Left ventricle myocardium inferior (tissue), 1 donor: ENCODE measurements at regions not wholly inside any gene's neighbourhood (a gene's known extent, or its start where the extent isn't known, plus 50 kb on each side); places are given as distances from the start of the nearest gene placed in this dataset.
"Not testable (repeated sequence)": the region's sequence is repeated elsewhere in the genome, so short reads cannot be mapped to it uniquely, and the experiment has no call there.

ENCODE experiments used
- DNase-seq: peaks from one replicate; pipeline ENCODE4 v3.0.0-alpha.2; 2020
- H3K27ac ChIP-seq: fragments of 200-600 bp; replicated peaks from 2 replicates; pipeline ENCODE4 v1.8.0; 2021
- H3K27me3 ChIP-seq: fragments of 200-600 bp; 2 replicates; pipeline ENCODE4 v1.8.0; 2021; ENCODE audit warnings: low read depth
- H3K36me3 ChIP-seq: fragments of 200-600 bp; 2 replicates; pipeline ENCODE4 v1.8.0; 2021
- H3K4me1 ChIP-seq: fragments of 200-600 bp; 2 replicates; pipeline ENCODE4 v1.8.0; 2021
- H3K4me3 ChIP-seq: fragments of 200-600 bp; 2 replicates; pipeline ENCODE4 v1.8.0; 2021; ENCODE audit warnings: mild to moderate bottlenecking, moderate library complexity
- H3K9me3 ChIP-seq: fragments of 200-600 bp; replicated peaks from 2 replicates; pipeline ENCODE4 v1.8.0; 2021
- intact Hi-C: fragments of 100-400 bp; cut with micrococcal nuclease; formaldehyde crosslinking; loops from one replicate; pipeline ENCODE4 v1.11.0; 2022
- donor health status: DM: no; HTN: yes; CAD: no; lungs with severe emphysema.

DNA sequence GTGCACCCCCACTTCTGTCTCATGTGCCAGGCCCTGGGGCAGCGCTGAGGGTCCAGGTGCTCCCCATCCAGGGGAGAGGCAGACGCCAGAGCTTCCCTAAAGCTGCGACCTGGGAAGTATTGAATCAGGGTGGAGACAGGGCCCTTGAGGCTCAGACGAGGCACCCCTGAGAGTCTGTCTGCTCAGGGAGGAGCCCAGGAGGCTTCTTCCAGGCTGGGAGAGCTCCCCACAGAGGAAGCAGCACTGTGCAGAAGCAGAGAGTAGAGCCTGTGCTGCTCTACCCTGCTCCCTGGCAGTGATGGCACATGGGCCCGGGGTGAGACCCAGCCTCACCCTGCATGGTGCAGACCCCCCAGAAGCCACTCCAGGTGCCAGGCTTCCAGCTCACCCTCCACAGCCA lies 116.3 kb upstream of the MTLN start:
- H3K27me3 ChIP-seq, H3K4me1 ChIP-seq, H3K4me3 ChIP-seq, H3K9me3 ChIP-seq, intact Hi-C loops, H3K27ac ChIP-seq, H3K36me3 ChIP-seq, DNase-seq: not testable (repeated sequence)

DNA sequence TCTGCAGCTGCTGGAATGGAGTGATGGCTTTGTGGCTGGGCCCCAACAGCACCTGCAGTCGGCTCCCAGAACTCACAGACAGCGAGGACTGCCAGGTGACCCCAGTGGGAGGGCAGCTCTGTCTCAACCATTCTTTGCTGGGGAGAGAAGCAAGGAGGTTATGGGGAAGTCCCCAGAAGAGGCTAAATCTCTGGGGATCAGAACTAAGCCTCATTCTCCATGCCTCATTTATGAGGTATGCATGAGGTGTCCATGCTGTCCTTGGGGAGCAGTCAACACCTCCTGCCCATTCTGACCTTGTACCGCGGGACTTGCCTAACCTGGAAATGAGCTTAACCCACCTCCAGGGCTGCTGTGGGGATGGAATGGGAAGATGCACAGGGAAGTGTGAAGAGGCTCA lies 111.5 kb upstream of the MTLN start:
- H3K27me3 ChIP-seq, H3K36me3 ChIP-seq, H3K9me3 ChIP-seq, H3K4me1 ChIP-seq, intact Hi-C loops, H3K4me3 ChIP-seq, H3K27ac ChIP-seq, DNase-seq: not testable (repeated sequence)

DNA sequence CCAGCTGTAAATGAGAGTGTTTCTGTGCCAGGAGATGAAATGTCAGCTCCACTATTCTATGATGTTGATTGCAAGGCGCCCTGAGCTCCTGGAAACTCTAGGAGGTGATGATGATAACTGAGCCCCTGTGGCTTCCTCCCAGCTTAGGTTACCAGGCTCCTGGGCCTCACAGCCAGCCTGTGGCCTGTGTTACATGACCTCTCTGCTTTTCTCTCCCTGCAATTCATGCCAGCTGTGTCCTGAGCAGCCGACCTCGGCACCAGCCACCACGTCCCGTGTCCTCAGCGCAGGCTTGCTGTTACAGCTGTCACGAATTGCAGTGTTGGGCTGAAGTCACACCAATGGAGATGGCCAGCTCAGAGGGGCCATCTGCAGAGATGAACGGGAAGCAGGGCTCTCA lies 110.2 kb upstream of the MTLN start:
- H3K27ac ChIP-seq, H3K36me3 ChIP-seq, intact Hi-C loops, H3K9me3 ChIP-seq, H3K4me3 ChIP-seq, H3K27me3 ChIP-seq, DNase-seq, H3K4me1 ChIP-seq: not testable (repeated sequence)

DNA sequence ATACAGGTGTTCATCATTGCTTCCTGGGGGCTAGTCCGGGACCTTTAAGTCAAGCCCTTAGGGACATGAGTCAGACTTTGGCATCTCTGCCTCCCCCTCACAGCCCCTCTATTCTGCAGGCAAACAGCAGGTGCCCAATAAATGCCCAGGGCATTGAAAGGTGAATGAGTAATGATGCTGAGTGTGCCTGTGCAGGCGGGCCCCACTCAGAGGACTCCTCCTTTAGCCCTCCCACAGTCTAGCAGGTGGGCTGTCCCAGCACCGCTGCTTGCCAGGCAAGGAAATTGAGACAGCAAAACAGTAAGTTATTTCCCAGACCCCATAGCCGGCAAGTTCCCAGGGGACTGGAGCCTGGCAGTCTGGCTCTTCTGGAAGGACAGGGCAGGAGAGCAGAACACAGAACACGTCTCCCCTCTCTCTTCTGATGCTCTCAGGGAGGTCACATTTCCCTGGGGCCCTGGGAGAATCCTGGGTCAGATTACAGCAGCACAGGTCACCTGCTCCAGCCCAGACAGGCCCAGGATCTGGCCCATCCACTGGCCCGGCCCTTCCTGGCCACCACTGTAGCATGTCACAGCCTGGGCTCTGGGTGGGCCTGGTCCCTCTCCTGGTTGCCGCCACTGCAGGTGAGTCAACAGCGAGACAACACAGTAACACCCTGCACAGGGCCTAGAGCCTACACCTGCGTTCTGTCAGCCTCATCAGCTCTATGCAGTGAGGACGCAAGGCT lies 108.7 kb upstream of the MTLN start:
- H3K9me3 ChIP-seq, H3K27me3 ChIP-seq, H3K27ac ChIP-seq, H3K4me3 ChIP-seq, H3K4me1 ChIP-seq, H3K36me3 ChIP-seq, intact Hi-C loops, DNase-seq: not testable (repeated sequence)

GRCh38 chr2:110318898-110319297 lies 106.6 kb upstream of the MTLN start:
- DNase-seq, H3K9me3 ChIP-seq, H3K27ac ChIP-seq, H3K4me1 ChIP-seq, H3K36me3 ChIP-seq, intact Hi-C loops, H3K4me3 ChIP-seq, H3K27me3 ChIP-seq: not testable (repeated sequence)

GRCh38 chr2:110317377-110317776 lies 105.0 kb upstream of the MTLN start:
- DNase-seq, H3K27me3 ChIP-seq, H3K9me3 ChIP-seq, H3K36me3 ChIP-seq, H3K4me3 ChIP-seq, H3K4me1 ChIP-seq, H3K27ac ChIP-seq, intact Hi-C loops: not testable (repeated sequence)

GRCh38 chr2:110316051-110316865 lies 103.9 kb upstream of the MTLN start:
- H3K4me1 ChIP-seq, H3K27me3 ChIP-seq, H3K9me3 ChIP-seq, intact Hi-C loops, H3K36me3 ChIP-seq, DNase-seq, H3K27ac ChIP-seq, H3K4me3 ChIP-seq: not testable (repeated sequence)

- DNase-seq, intact Hi-C loops, H3K27me3 ChIP-seq, H3K4me1 ChIP-seq, H3K9me3 ChIP-seq, H3K36me3 ChIP-seq, H3K27ac ChIP-seq, H3K4me3 ChIP-seq: not testable (repeated sequence)
Measured at GRCh38 chr2:110315054-110315820, 102.9 kb upstream of the MTLN start.

DNA sequence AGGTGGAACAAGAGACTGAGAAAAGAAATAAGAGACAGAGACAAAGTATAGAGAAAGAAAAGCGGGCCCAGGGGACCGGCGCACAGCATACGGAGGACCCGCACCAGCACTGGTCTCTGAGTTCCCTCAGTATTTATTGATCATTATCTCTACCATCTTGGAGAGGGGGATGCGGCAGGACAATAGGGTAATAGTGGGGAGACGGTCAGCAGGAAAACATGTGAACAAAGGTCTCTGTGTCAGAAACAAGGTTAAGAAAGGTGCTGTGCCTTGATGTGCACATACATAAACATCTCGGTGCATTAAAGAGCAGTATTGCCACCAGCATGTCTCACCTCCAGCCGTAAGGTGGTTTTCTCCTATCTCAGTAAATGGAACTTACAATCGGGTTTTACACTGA lies 102.1 kb upstream of the MTLN start:
- intact Hi-C loops = not testable (repeated sequence)

DNA sequence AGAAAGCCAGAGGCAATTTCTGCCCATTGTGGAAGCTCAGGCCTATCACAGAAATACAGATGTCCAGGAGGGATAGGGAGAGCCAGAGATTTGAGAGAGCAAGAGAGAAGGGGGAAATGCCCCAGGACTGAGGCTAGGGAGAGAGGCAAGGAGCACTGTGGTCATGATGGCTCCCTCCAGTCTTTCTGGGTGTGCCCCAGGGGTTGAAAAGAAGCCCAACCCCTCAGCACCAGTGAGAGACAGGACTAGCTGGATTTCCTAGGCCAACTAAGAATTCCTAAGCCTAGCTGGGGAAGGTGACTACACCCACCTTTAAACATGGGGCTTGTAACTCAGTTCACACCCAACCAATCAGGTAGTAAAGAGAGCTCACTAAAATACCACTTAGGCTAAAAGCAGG lies 100.7 kb upstream of the MTLN start:
- H3K9me3 ChIP-seq, intact Hi-C loops, H3K27me3 ChIP-seq, H3K27ac ChIP-seq, H3K36me3 ChIP-seq, H3K4me3 ChIP-seq, H3K4me1 ChIP-seq, DNase-seq: not testable (repeated sequence)

More for the DNA sequence above, 102.1 kb upstream of the MTLN start:
- not testable (repeated sequence) for H3K27me3 ChIP-seq, H3K27ac ChIP-seq, H3K4me3 ChIP-seq, DNase-seq, H3K36me3 ChIP-seq, H3K4me1 ChIP-seq, H3K9me3 ChIP-seq

DNA sequence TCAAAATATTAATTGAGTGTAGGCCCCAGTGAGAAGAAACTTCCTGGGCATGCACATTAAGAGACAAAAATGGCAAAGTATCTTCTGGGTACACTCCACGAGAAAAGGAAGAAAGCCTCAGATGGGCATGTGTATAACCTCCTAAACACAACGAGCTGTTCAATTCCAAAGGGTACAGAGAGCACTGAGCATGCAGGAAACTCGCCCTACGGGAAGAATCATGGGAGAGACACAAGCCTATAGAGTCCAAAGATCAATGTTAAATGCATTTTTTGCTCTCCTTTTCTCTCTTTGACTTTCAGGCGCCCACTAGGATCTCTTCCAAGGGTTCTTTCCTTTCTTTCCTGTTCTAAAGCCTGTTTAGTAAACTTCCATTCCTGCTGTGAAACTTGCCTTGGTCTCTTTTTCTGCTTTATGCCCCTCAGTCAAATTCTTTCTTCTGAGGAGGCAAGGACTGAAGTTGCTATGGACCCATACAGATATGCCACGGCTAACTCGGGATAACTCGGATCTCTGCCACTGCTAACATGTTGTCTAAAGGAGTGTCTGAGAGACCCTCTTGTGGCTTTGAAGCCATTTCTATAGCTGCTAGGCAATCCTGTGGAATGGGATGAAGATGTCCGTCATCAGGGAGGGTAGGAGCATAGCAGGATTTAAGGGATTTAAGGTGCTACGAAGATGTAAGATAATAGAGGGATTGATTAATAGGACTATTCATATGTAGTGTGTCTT lies 99.5 kb upstream of the MTLN start:
- H3K36me3 ChIP-seq, H3K27me3 ChIP-seq, DNase-seq, H3K4me3 ChIP-seq, H3K27ac ChIP-seq, H3K4me1 ChIP-seq, intact Hi-C loops, H3K9me3 ChIP-seq: not testable (repeated sequence)

GRCh38 chr2:110310988-110311475 lies 98.7 kb upstream of the MTLN start:
- H3K27me3 ChIP-seq, H3K4me3 ChIP-seq, H3K4me1 ChIP-seq, H3K9me3 ChIP-seq, H3K36me3 ChIP-seq, intact Hi-C loops, DNase-seq, H3K27ac ChIP-seq: not testable (repeated sequence)

- intact Hi-C loops, H3K4me3 ChIP-seq, H3K4me1 ChIP-seq, H3K9me3 ChIP-seq, DNase-seq, H3K36me3 ChIP-seq, H3K27ac ChIP-seq, H3K27me3 ChIP-seq: not testable (repeated sequence)
Measured at GRCh38 chr2:110308728-110309127, 96.4 kb upstream of the MTLN start.
